Midbrain (tissue), 1 donor: ENCODE measurements at regions not wholly inside any gene's neighbourhood (a gene's known extent, or its start where the extent isn't known, plus 50 kb on each side); places are given as distances from the start of the nearest gene placed in this dataset.
"Not testable (repeated sequence)": the region's sequence is repeated elsewhere in the genome, so short reads cannot be mapped to it uniquely, and the experiment has no call there.

ENCODE experiments used
- DNase-seq: peaks from one replicate; lab custom pipeline; 2025; lab: John Stamatoyannopoulos, UW

GRCh38 chr5:54404568-54404967 lies 50.9 kb upstream of the HSPB3 start:
- no peak for DNase-seq

- DNase-seq, result no peak
These were observed 51.5 kb upstream of the HSPB3 start for GRCh38 chr5:54403885-54404416.

GRCh38 chr5:54403121-54403520 lies 52.4 kb upstream of the HSPB3 start:
- no peak for DNase-seq

- peak; percentile 3 for DNase-seq
These were observed 54.0 kb upstream of the HSPB3 start for GRCh38 chr5:54401515-54401914.

GRCh38 chr5:54398191-54398590 lies 57.3 kb upstream of the HSPB3 start:
- DNase-seq, result no peak

GRCh38 chr5:54397420-54397819 lies 58.1 kb upstream of the HSPB3 start:
- no peak for DNase-seq

GRCh38 chr5:54393007-54393406 lies 62.5 kb upstream of the HSPB3 start:
- DNase-seq, result not testable (repeated sequence)

GRCh38 chr5:54390539-54391031 lies 64.9 kb upstream of the HSPB3 start:
- no peak for DNase-seq

GRCh38 chr5:54390015-54390414 lies 65.5 kb upstream of the HSPB3 start:
- no peak for DNase-seq

GRCh38 chr5:54389399-54389798 lies 66.1 kb upstream of the HSPB3 start:
- not testable (repeated sequence) for DNase-seq

GRCh38 chr5:54388811-54389210 lies 66.7 kb upstream of the HSPB3 start:
- DNase-seq, result no peak

- no peak for DNase-seq
These were observed 67.1 kb upstream of the HSPB3 start for GRCh38 chr5:54388409-54388808.

- DNase-seq, result no peak
These were observed 67.8 kb upstream of the HSPB3 start for GRCh38 chr5:54387659-54388232.

GRCh38 chr5:54387031-54387430 lies 68.5 kb upstream of the HSPB3 start:
- DNase-seq, result no peak

- DNase-seq, result no peak
These were observed 69.5 kb upstream of the HSPB3 start for GRCh38 chr5:54385994-54386393.

- DNase-seq, result no peak
These were observed 71.1 kb upstream of the HSPB3 start for GRCh38 chr5:54384356-54384933.

- no peak for DNase-seq
These were observed 71.6 kb upstream of the HSPB3 start for GRCh38 chr5:54383941-54384340.

GRCh38 chr5:54383225-54383901 lies 72.1 kb upstream of the HSPB3 start:
- DNase-seq, result no peak

- DNase-seq, result not testable (repeated sequence)
These were observed 70.9 kb upstream of the ARL15 start for GRCh38 chr5:54381319-54381718.

GRCh38 chr5:54379590-54379989 lies 69.2 kb upstream of the ARL15 start:
- no peak for DNase-seq

GRCh38 chr5:54378707-54379106 lies 68.3 kb upstream of the ARL15 start:
- no peak for DNase-seq

GRCh38 chr5:54377339-54377738 lies 67.0 kb upstream of the ARL15 start:
- not testable (repeated sequence) for DNase-seq

GRCh38 chr5:54370982-54371381 lies 60.6 kb upstream of the ARL15 start:
- no peak for DNase-seq
